ENCODE measurements at regions not wholly inside any gene's neighbourhood (a gene's known extent, or its start where the extent isn't known, plus 50 kb on each side); places are given as distances from the start of the nearest gene placed in this dataset.

- no peaks in the 10 kb centered on the region for H3K36me3 ChIP-seq (ENCODE audit: control insufficient read depth in 1 of 2, insufficient read depth in 2 of 2, low read length in 2 of 2)
- no peaks in the 10 kb centered on the region for H3K27me3 ChIP-seq (ENCODE audit: insufficient read depth, low read length)
- intact Hi-C loops (cut with micrococcal nuclease): no loop called here
- RAD21 ChIA-PET (ENCODE audit: low non-redundant PET in 1 of 2, low total read pairs in 2 of 2, uncharacterized antibody in 2 of 2, unreplicated experiment in 2 of 2): no interaction called here
- no peaks in the 10 kb centered on the region for H4K20me1 ChIP-seq (ENCODE audit: insufficient read depth)
- no peak overlapping the region for H3K4me3 ChIP-seq (replicated peaks in 1 of 2; ENCODE audit: low read depth in 1 of 2, low read length in 2 of 2)
- no peak overlapping the region for H3K9ac ChIP-seq (ENCODE audit: low read length)
- no peaks in the 10 kb centered on the region for H3K9me2 ChIP-seq (ENCODE audit: insufficient read depth)
- H3K27ac ChIP-seq (ENCODE audit: low read depth, low read length): no peak overlapping the region
- ATAC-seq (no peak), DNase-seq (ENCODE audit: low read depth, low spot score) (no peak)
- POLR2A ChIA-PET: no interaction called here
- TF ChIP-seq REST (IDR thresholded peaks at IDR 0.05; ENCODE audit: low read depth): no peak
- no peaks in the 10 kb centered on the region for H3K79me2 ChIP-seq (ENCODE audit: insufficient read depth, low read length)
- H3K4me2 ChIP-seq (ENCODE audit: low read length): no peak overlapping the region
- CTCF ChIA-PET: no interaction called here
- H3K4me1 ChIP-seq (ENCODE audit: control insufficient read depth in 1 of 2, insufficient read depth in 2 of 2, low read length in 2 of 2): no peaks in the 10 kb centered on the region
- BruUV-seq (replicated peaks): no TSS peak
- peaks cover 16 to 19% of the 10 kb centered on the region in 2 experiments; a peak in 3 of 4 replicates for H3K9me3 ChIP-seq (ENCODE audit: control insufficient read depth in 1 of 2, insufficient read depth in 1 of 2, low read depth in 1 of 2, low read length in 2 of 2)
- H2AFZ ChIP-seq (ENCODE audit: low read depth, low read length, poor library complexity, severe bottlenecking): no peak overlapping the region
Measured at GRCh38 chr10:109126016-109126415, 797.3 kb downstream of the XPNPEP1 start.

GRCh38 chr10:109115179-109115578 is 808.1 kb downstream of the XPNPEP1 start:
- DNase-seq (ENCODE audit: low read depth, low spot score): no peak
- Histone ChIP-seq H3K27ac (ENCODE audit: low read depth, low read length) (no peak overlapping the region), H3K79me2 (ENCODE audit: insufficient read depth, low read length) (no peaks in the 10 kb centered on the region), H4K20me1 (ENCODE audit: insufficient read depth) (no peaks in the 10 kb centered on the region), H3K4me3 (replicated peaks in 1 of 2; ENCODE audit: low read depth in 1 of 2, low read length in 2 of 2) (no peak overlapping the region), H3K9me3 (ENCODE audit: control insufficient read depth in 1 of 2, insufficient read depth in 1 of 2, low read depth in 1 of 2, low read length in 2 of 2) (peaks cover 40 to 46% of the 10 kb centered on the region in 2 experiments; a peak in 2 of 4 replicates), H3K9ac (ENCODE audit: low read length) (no peak overlapping the region), H3K4me1 (ENCODE audit: control insufficient read depth in 1 of 2, insufficient read depth in 2 of 2, low read length in 2 of 2) (no peaks in the 10 kb centered on the region), H2AFZ (ENCODE audit: low read depth, low read length, poor library complexity, severe bottlenecking) (no peak overlapping the region), H3K36me3 (ENCODE audit: control insufficient read depth in 1 of 2, insufficient read depth in 2 of 2, low read length in 2 of 2) (no peaks in the 10 kb centered on the region), H3K9me2 (ENCODE audit: insufficient read depth) (no peaks in the 10 kb centered on the region), H3K27me3 (ENCODE audit: insufficient read depth, low read length) (no peaks in the 10 kb centered on the region), H3K4me2 (ENCODE audit: low read length) (no peak overlapping the region)
- no peak for ATAC-seq
- ChIA-PET POLR2A (no interaction called here), RAD21 (ENCODE audit: low non-redundant PET in 1 of 2, low total read pairs in 2 of 2, uncharacterized antibody in 2 of 2, unreplicated experiment in 2 of 2) (no interaction called here), CTCF (no interaction called here)
- intact Hi-C loops (cut with micrococcal nuclease): no loop called here
- BruUV-seq (replicated peaks): no TSS peak
- TF ChIP-seq EZH2 (IDR thresholded peaks at IDR 0.05) (no peak), POLR2AphosphoS5 (IDR thresholded peaks at IDR 0.05; ENCODE audit: low read depth, low read length) (no peak), RAD21 (IDR thresholded peaks at IDR 0.05; ENCODE audit: low read depth) (no peak), POLR2A (IDR thresholded peaks at IDR 0.05; ENCODE audit: borderline replicate concordance, extremely low read depth, insufficient read depth, insufficient read length) (no peak), CEBPB (IDR thresholded peaks at IDR 0.05; ENCODE audit: low read depth) (no peak), YY1 (IDR thresholded peaks at IDR 0.05; ENCODE audit: extremely low read depth, insufficient replicate concordance, low read depth, low read length) (no peak), EGR1 (IDR thresholded peaks at IDR 0.05; ENCODE audit: low read depth) (no peak), MAX (IDR thresholded peaks at IDR 0.05) (no peak), CBX3 (IDR thresholded peaks at IDR 0.05; ENCODE audit: low read depth) (no peak), JUND (IDR thresholded peaks at IDR 0.05) (no peak), SRF (IDR thresholded peaks at IDR 0.05; ENCODE audit: low read depth) (no peak), CTCF (IDR thresholded peaks at IDR 0.05 in 2 of 3, conservative IDR thresholded peaks at IDR 0.05 in 1 of 3; ENCODE audit: borderline replicate concordance in 1 of 3, insufficient read depth in 1 of 3, low read depth in 2 of 3, low read length in 2 of 3) (no peak), SIN3A (IDR thresholded peaks at IDR 0.05; ENCODE audit: low read depth) (no peak)
- TF ChIP-seq, protein P1, sequence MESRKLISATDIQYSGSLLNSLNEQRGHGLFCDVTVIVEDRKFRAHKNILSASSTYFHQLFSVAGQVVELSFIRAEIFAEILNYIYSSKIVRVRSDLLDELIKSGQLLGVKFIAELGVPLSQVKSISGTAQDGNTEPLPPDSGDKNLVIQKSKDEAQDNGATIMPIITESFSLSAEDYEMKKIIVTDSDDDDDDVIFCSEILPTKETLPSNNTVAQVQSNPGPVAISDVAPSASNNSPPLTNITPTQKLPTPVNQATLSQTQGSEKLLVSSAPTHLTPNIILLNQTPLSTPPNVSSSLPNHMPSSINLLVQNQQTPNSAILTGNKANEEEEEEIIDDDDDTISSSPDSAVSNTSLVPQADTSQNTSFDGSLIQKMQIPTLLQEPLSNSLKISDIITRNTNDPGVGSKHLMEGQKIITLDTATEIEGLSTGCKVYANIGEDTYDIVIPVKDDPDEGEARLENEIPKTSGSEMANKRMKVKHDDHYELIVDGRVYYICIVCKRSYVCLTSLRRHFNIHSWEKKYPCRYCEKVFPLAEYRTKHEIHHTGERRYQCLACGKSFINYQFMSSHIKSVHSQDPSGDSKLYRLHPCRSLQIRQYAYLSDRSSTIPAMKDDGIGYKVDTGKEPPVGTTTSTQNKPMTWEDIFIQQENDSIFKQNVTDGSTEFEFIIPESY (IDR thresholded peaks at IDR 0.05; ENCODE audit: extremely low read depth, insufficient replicate concordance, low read length): no peak

Data from HCT116 (cell line).